GM21717 (cell line): ENCODE measurements at regions not wholly inside any gene's neighbourhood (a gene's known extent, or its start where the extent isn't known, plus 50 kb on each side); places are given as distances from the start of the nearest gene placed in this dataset.

Experiments used
- ATAC-seq: cut with Tn5 transposase; IDR thresholded peaks from one replicate; pipeline ENCODE4 v1.9.1; 2021; ENCODE audit warnings: mild to moderate bottlenecking, moderate library complexity; ENCODE audit not compliant: unreplicated experiment

GRCh38 chr4:149927514-149927913 is 111.9 kb upstream of the IQCM start:
- no peak for ATAC-seq

- no peak for ATAC-seq
Measured at GRCh38 chr4:149928507-149928906, 112.9 kb upstream of the IQCM start.

- no peak for ATAC-seq
Measured at GRCh38 chr4:149931431-149931830, 115.8 kb upstream of the IQCM start.

- ATAC-seq, result no peak
Measured at GRCh38 chr4:149932188-149932587, 116.5 kb upstream of the IQCM start.

- no peak for ATAC-seq
Measured at GRCh38 chr4:149933120-149933519, 117.5 kb upstream of the IQCM start.

GRCh38 chr4:149933883-149934282 is 118.2 kb upstream of the IQCM start:
- no peak for ATAC-seq

GRCh38 chr4:149949381-149949780 is 128.9 kb upstream of the DCLK2 start:
- ATAC-seq, result no peak

- ATAC-seq, result no peak
Measured at GRCh38 chr4:149951152-149951900, 126.9 kb upstream of the DCLK2 start.

- no peak for ATAC-seq
Measured at GRCh38 chr4:149952101-149952500, 126.1 kb upstream of the DCLK2 start.

- ATAC-seq, result no peak
Measured at GRCh38 chr4:149952716-149953115, 125.5 kb upstream of the DCLK2 start.

- no peak for ATAC-seq
Measured at GRCh38 chr4:149955780-149956390, 122.4 kb upstream of the DCLK2 start.

GRCh38 chr4:149956678-149957077 is 121.6 kb upstream of the DCLK2 start:
- ATAC-seq, result no peak

GRCh38 chr4:149961876-149962597 is 116.2 kb upstream of the DCLK2 start:
- ATAC-seq, result no peak

GRCh38 chr4:149964001-149964796 is 114.0 kb upstream of the DCLK2 start:
- ATAC-seq, result no peak

- no peak for ATAC-seq
Measured at GRCh38 chr4:149965206-149965605, 113.0 kb upstream of the DCLK2 start.

- ATAC-seq, result no peak
Measured at GRCh38 chr4:149972407-149972806, 105.8 kb upstream of the DCLK2 start.

- ATAC-seq, result no peak
Measured at GRCh38 chr4:149973181-149973580, 105.1 kb upstream of the DCLK2 start.

GRCh38 chr4:149975172-149975571 is 103.1 kb upstream of the DCLK2 start:
- ATAC-seq, result no peak

GRCh38 chr4:149980121-149980682 is 98.0 kb upstream of the DCLK2 start:
- ATAC-seq, result no peak

GRCh38 chr4:149980941-149981340 is 97.3 kb upstream of the DCLK2 start:
- peak; percentile 68 for ATAC-seq

- no peak for ATAC-seq
Measured at GRCh38 chr4:149983401-149983800, 94.8 kb upstream of the DCLK2 start.
